ENCODE measurements at regions not wholly inside any gene's neighbourhood (a gene's known extent, or its start where the extent isn't known, plus 50 kb on each side); places are given as distances from the start of the nearest gene placed in this dataset.

DNA sequence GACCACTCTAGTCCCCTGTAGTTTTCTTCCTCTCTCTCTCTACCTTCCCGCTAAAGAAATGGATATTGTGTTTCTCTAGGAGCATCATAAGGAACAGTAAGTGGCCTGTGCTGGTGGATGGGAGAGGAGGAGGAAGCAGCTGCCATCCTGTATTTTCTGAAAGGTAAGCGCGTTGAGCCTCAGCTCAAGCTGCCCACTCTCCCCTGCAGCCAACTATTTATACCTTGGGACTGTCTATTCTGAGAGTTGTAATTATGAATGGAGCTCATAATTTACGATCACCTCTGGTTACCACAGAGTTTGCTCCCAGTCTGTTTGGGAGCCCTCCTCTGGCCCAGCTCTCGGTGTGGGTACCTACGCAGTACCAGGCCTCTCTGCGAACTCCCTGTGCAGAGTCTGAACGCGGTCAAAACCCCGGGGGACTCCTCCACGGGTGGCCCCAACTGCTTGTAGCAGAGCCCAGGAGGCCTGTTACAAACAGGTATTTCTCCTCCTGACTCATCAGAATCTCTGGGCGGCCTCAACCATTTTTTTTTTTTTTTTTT, 285.4 kb downstream of the SMOC2 start:
- Histone ChIP-seq H3K36me3 (replicated peaks in 1 of 2; ENCODE audit: control insufficient read depth in 1 of 2, insufficient read depth in 2 of 2, low read length in 1 of 2) (no peaks in the 10 kb centered on the region), H3K4me3 (ENCODE audit: low read depth in 2 of 2, low read length in 1 of 2) (no peak overlapping the region), H3K9ac (no peak overlapping the region), H3K9me3 (no peaks in the 10 kb centered on the region), H3K4me2 (no peak overlapping the region), H3K79me2 (ENCODE audit: insufficient read depth) (no peaks in the 10 kb centered on the region), H3F3A (replicated peaks; ENCODE audit: insufficient read depth) (no peaks in the 10 kb centered on the region), H3K9me2 (no peaks in the 10 kb centered on the region), H3K27ac (ENCODE audit: low read depth in 2 of 2, low read length in 1 of 2) (no peak overlapping the region), H3K27me3 (ENCODE audit: insufficient read depth) (no peaks in the 10 kb centered on the region), H4K20me1 (ENCODE audit: insufficient read depth) (no peaks in the 10 kb centered on the region), H3K4me1 (ENCODE audit: control insufficient read depth in 1 of 2, insufficient read depth in 2 of 2, low read depth in 1 of 2, low read length in 1 of 2) (peaks cover 0 to 3% of the 10 kb centered on the region in 2 experiments; a peak in 1 of 4 replicates), H2AFZ (ENCODE audit: low read depth) (no peak overlapping the region)
- TF ChIP-seq TAF1 (IDR thresholded peaks at IDR 0.05; ENCODE audit: borderline replicate concordance, low read depth, low read length) (no peak), ELF1 (IDR thresholded peaks at IDR 0.05) (no peak), GABPA (IDR thresholded peaks at IDR 0.05; ENCODE audit: low read depth) (no peak), TCF12 (IDR thresholded peaks at IDR 0.05) (no peak), TEAD4 (IDR thresholded peaks at IDR 0.05; ENCODE audit: borderline replicate concordance, insufficient read depth) (no peak), EZH2phosphoT487 (IDR thresholded peaks at IDR 0.05; ENCODE audit: borderline replicate concordance, low read depth) (no peak), YY1 (IDR thresholded peaks at IDR 0.05; ENCODE audit: low read depth) (no peak), ZBTB33 (IDR thresholded peaks at IDR 0.05; ENCODE audit: borderline replicate concordance, low read depth) (no peak), RCOR1 (IDR thresholded peaks at IDR 0.05; ENCODE audit: low read length) (no peak), FOSL2 (IDR thresholded peaks at IDR 0.05; ENCODE audit: borderline replicate concordance, low read depth) (no peak), JUND (IDR thresholded peaks at IDR 0.05) (no peak), SMC3 (IDR thresholded peaks at IDR 0.05; ENCODE audit: low read depth, low read length) (no peak)
- TF ChIP-seq, protein P1, sequence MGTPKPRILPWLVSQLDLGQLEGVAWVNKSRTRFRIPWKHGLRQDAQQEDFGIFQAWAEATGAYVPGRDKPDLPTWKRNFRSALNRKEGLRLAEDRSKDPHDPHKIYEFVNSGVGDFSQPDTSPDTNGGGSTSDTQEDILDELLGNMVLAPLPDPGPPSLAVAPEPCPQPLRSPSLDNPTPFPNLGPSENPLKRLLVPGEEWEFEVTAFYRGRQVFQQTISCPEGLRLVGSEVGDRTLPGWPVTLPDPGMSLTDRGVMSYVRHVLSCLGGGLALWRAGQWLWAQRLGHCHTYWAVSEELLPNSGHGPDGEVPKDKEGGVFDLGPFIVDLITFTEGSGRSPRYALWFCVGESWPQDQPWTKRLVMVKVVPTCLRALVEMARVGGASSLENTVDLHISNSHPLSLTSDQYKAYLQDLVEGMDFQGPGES (IDR thresholded peaks at IDR 0.05; ENCODE audit: low read depth, low read length): no peak
- ChIA-PET POLR2A (interaction anchor here (0.6 kb wide), 1 partner anchor 26 kb away, joined by 3 read pairs; no protein-coding TSS in a partner anchor), CTCF (interaction anchor here (1.4 to 3.5 kb wide), 2 partner anchors 15 to 109 kb away, joined by 4 to 15 read pairs; no protein-coding TSS in a partner anchor)
- no peak for DNase-seq
- 33% methylated on average over 9 of the region's 12 CpGs for WGBS (ENCODE audit: low lambda C conversion rate)

GRCh38 chr6:168725802-168726201, 284.8 kb downstream of the SMOC2 start:
- no peak for DNase-seq
- POLR2A ChIA-PET: no interaction called here
- no peaks in the 10 kb centered on the region; a peak in 1 of 4 replicates for H3K4me1 ChIP-seq (ENCODE audit: control insufficient read depth in 1 of 2, insufficient read depth in 2 of 2, low read depth in 1 of 2, low read length in 1 of 2)
- H3K27ac ChIP-seq (ENCODE audit: low read depth in 2 of 2, low read length in 1 of 2): no peak overlapping the region
- no peaks in the 10 kb centered on the region for H3K9me2 ChIP-seq
- H2AFZ ChIP-seq (ENCODE audit: low read depth): no peak overlapping the region
- H3K27me3 ChIP-seq (ENCODE audit: insufficient read depth): no peaks in the 10 kb centered on the region
- no peaks in the 10 kb centered on the region for H3K9me3 ChIP-seq
- 23% methylated on average over 12 of the region's 12 CpGs for WGBS (ENCODE audit: low lambda C conversion rate)
- no peak overlapping the region for H3K4me3 ChIP-seq (ENCODE audit: low read depth in 2 of 2, low read length in 1 of 2)
- no peaks in the 10 kb centered on the region for H4K20me1 ChIP-seq (ENCODE audit: insufficient read depth)
- H3K79me2 ChIP-seq (ENCODE audit: insufficient read depth): no peaks in the 10 kb centered on the region
- no peak overlapping the region for H3K4me2 ChIP-seq
- no peaks in the 10 kb centered on the region for H3K36me3 ChIP-seq (replicated peaks in 1 of 2; ENCODE audit: control insufficient read depth in 1 of 2, insufficient read depth in 2 of 2, low read length in 1 of 2)
- CTCF ChIA-PET: interaction anchor here (1.4 to 3.5 kb wide), 2 partner anchors 15 to 108 kb away, joined by 4 to 15 read pairs; no protein-coding TSS in a partner anchor
- H3F3A ChIP-seq (replicated peaks; ENCODE audit: insufficient read depth): no peaks in the 10 kb centered on the region
- H3K9ac ChIP-seq: no peak overlapping the region
- TF ChIP-seq FOXJ3 (CRISPR knock-in tag; IDR thresholded peaks at IDR 0.05): no peak
- no peak for TF ChIP-seq TCF12 (IDR thresholded peaks at IDR 0.05)
- TF ChIP-seq, protein P2, sequence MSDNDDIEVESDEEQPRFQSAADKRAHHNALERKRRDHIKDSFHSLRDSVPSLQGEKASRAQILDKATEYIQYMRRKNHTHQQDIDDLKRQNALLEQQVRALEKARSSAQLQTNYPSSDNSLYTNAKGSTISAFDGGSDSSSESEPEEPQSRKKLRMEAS (IDR thresholded peaks at IDR 0.05; ENCODE audit: low read depth): no peak
- no peak for TF ChIP-seq NFIC (IDR thresholded peaks at IDR 0.05; ENCODE audit: borderline replicate concordance)
- TF ChIP-seq MXI1 (IDR thresholded peaks at IDR 0.05; ENCODE audit: low read depth, low read length): no peak
- TF ChIP-seq TAF1 (IDR thresholded peaks at IDR 0.05; ENCODE audit: borderline replicate concordance, low read depth, low read length): no peak
- no peak for TF ChIP-seq CHD2 (IDR thresholded peaks at IDR 0.05; ENCODE audit: low read length, partially characterized antibody)
- TF ChIP-seq RAD21 (IDR thresholded peaks at IDR 0.05; ENCODE audit: low read length): no peak
- no peak for TF ChIP-seq REST (IDR thresholded peaks at IDR 0.05; ENCODE audit: low read depth, low read length)
- no peak for TF ChIP-seq NRF1 (IDR thresholded peaks at IDR 0.05; ENCODE audit: low read depth, low read length)
- TF ChIP-seq FOSL2 (IDR thresholded peaks at IDR 0.05; ENCODE audit: borderline replicate concordance, low read depth): no peak
